Smooth muscle cell of the brain vasculature (primary cell): ENCODE measurements at regions not wholly inside any gene's neighbourhood (a gene's known extent, or its start where the extent isn't known, plus 50 kb on each side); places are given as distances from the start of the nearest gene placed in this dataset.
A peak's percentile ranks its signal among the peaks of the same experiment; 100 is the strongest.

ENCODE experiments used
- DNase-seq: peaks from one replicate; pipeline ENCODE4 v3.0.0-alpha.2; 2012; ENCODE audit warnings: low read depth, low spot score

- peak; percentile 18 for DNase-seq
These were observed 101.3 kb upstream of the ADRA1B start for GRCh38 chr5:159814805-159815585.

DNA sequence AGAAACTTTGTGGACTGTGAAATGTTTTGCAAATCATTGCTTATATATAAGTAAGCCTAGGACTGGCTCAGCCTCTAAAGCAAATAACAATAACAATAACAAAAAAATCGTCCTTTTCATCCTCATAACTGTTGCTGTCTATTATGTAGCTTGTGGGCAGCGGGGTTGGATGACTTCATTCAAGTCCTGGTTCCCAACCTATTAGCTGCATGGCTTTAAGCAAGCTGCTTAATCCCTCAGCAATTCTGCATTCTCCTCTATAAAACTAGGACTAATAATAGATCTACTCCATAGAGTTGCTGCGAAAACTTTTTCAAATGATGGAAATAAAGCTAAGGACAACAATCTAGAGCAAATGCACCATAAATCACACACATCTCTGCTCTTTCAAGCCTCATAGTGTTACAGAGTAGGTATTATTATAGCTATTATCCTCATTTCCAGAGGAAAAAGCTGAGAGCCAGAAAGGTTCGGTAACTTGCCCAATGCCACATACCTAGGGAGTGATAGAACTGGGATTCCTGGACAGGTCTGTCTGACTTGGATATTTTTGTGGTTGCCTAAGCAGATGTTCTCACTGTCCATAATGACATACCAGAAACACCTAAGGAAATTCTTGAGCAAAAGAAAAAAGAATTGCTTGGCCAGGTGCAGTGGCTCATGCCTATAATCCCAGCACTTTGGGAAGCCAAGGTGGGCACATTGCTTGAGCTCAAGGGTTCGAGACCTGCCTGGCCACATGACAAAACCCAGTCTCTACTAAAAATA, 98.8 kb upstream of the ADRA1B start:
- no peak for DNase-seq

DNA sequence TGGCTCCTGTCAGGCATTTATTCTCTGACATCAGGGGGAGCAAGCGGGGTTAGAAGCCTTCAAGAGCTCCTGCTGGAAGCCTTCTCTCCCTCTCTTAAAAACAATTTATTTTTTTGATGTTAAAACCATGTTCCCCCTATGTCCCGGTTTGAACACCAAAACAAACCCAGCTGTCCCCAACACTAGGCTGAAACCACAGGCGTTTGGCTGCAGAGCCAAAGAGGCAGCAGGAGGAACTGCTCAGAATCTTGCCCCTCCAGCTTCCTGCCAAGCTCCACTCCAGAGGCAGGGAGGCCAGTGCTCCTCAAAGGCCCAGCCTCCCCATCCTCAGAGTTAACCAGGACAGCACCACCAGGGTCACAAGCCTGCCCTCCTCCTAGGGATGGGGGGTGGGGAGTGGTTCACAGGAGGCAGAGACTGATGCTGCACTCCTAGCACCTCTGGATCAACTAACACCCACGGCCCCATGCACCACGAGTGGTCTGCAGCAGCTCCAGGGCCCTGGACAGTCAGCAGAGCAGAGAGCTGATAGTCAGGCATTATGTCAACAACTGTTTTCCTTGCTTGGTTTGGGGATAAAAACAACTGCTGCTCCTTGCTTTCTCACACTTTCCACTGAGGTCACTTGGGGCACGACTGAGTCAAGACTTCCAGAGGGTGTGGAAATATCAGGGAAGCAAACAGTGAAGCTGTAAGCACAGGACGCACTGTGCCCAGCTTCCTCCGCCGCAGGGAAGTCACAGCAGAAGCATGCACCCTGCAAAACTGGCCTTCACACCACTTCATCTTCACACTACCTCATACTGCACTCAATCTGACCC, 96.5 kb upstream of the ADRA1B start:
- DNase-seq = peak; percentile 68

DNA sequence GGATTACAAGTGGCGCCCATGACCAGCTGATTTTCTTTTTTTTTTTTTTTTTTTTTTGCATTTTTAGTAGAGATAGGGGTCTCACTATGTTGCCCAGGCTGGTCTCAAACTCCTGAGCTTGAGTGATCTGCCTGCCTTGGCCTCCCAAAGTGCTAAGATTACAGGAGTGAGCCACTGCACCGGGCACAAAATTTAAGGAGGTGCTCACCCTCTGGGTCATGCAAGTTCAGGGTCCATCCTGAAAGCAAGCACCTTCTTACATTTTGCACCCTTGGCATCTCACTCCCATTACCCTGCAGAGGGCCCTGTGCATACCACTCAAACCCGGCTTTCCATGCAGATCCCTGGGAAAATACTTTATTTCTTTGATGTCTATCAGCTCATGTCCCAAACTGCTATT, 95.6 kb upstream of the ADRA1B start:
- no peak for DNase-seq

GRCh38 chr5:159821461-159821940, 94.8 kb upstream of the ADRA1B start:
- DNase-seq = no peak

- DNase-seq = no peak
These were observed 91.8 kb upstream of the ADRA1B start for GRCh38 chr5:159824188-159825161.

DNA sequence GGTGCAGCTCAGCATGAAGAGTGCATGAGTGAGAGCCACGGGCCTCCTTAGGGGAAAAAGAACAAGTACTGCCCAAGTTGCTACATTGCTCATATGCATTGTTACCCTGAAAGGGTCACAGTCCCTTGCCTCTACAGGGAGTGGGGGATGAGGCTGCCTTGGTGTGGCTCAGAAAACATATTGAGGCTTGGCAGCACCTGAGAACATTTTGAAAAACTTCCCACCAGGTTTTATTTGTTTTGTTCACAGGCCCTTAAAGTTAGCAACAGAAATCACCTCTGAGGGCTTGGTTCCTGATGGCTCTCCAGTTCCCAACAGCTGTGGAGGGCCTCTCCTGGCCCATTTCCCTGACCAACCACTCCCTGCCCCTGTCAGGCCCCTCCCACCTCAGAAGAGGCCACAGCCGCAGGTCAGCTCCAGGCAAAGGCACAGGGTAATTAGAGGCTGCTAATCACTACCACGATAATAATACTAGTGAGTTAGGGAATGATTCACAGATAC, 90.7 kb upstream of the ADRA1B start:
- DNase-seq = no peak

- DNase-seq = peak; percentile 76
These were observed 89.7 kb upstream of the ADRA1B start for GRCh38 chr5:159826351-159827214.

- DNase-seq = no peak
These were observed 88.4 kb upstream of the ADRA1B start for GRCh38 chr5:159827861-159828260.

DNA sequence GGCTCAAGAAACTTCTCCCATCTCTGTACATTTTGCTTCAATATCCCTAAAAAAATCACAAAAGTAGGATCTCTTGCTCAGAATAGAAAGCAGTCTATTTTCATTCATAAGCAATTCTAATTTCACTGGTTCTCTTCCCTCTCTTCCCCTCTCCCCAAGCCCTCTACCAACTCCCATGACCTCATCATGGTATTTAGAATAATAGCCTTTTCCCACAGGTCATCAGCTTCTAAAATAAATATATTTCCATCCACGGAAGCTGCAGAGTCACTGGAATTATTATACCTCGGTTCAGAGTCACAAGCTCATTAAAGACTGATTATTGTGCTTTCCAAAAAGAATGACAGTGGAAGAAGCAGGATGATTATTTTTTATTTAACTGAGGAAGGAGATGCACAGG, 84.2 kb upstream of the ADRA1B start:
- DNase-seq = no peak

DNA sequence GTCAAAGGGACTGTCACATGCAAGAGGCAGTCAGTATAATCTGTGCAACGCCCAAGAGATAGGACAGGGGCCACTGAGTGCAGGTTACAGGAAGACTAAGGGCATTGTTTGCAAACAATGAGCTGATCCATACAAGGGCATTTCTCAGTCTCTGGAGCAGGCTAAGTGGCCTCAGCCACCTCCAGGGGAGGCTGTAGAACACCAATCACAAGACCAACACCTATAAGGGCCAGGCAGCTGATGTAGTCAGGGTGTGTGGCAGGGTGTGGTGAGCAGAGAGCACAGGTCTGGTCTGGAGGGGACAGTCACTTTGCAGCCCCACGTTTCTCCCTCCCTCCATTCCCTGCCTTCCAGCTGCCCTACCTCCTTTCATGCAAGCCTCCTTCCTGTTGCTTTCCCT, 83.2 kb upstream of the ADRA1B start:
- DNase-seq = no peak

DNA sequence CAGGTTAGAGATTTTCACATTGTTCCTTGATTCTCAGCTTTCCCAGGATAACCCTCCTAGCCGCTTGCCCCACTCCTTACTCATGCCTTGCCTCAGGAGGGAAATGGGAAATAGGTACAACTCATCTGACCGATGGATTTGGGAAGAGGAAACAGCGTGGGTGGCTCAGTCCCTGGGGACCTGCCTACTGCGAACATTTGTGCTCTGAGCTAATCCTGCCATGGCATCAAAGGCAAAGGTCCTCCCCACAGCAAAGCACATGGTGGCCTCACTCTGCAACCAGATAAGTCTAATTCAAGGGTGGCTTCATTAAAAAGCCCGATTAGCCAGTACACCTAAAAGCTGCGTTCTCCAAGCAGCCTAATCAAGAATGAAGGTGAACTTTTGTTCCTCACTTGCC, 82.4 kb upstream of the ADRA1B start:
- no peak for DNase-seq

- DNase-seq = no peak
These were observed 80.7 kb upstream of the ADRA1B start for GRCh38 chr5:159835548-159835947.

- no peak for DNase-seq
These were observed 79.6 kb upstream of the ADRA1B start for GRCh38 chr5:159836691-159837090.

- no peak for DNase-seq
These were observed 78.4 kb upstream of the ADRA1B start for GRCh38 chr5:159837860-159838259.

GRCh38 chr5:159838551-159839222, 77.6 kb upstream of the ADRA1B start:
- DNase-seq = no peak

GRCh38 chr5:159844267-159845121, 71.8 kb upstream of the ADRA1B start:
- no peak for DNase-seq

- peak; percentile 7 for DNase-seq
These were observed 66.7 kb upstream of the ADRA1B start for GRCh38 chr5:159849437-159850083.
